Activated CD4-positive, alpha-beta T cell treated with anti-CD3 and anti-CD28 coated beads for 36 hours (primary cell): ENCODE measurements at regions not wholly inside any gene's neighbourhood (a gene's known extent, or its start where the extent isn't known, plus 50 kb on each side); places are given as distances from the start of the nearest gene placed in this dataset.

Experiments used
- ATAC-seq: fragments of 200-7000 bp; cut with Tn5 transposase; one replicate; pipeline ENCODE4 v1.10.0; 2021; ENCODE audit warnings: mild to moderate bottlenecking, moderate library complexity
- CTCF ChIA-PET: fragments of 350-600 bp; sonication (Branson Sonifier 250); formaldehyde crosslinking; loops from one replicate; lab custom pipeline; 2021; ENCODE audit warnings: antibody characterized with exemption; lab: Charles Lee
- POLR2A ChIA-PET: fragments of 350-600 bp; sonication (Branson Sonifier 250); formaldehyde crosslinking; loops from one replicate; lab custom pipeline; 2021; ENCODE audit warnings: antibody characterized with exemption, inconsistent platforms; lab: Charles Lee
- DNase-seq: peaks from one replicate; pipeline ENCODE4 v3.0.0-alpha.2; 2020
- H3K27ac Mint-ChIP-seq: one replicate; pipeline ENCODE4 v1.8.0; 2021; ENCODE audit warnings: mixed read lengths
- H3K27me3 Mint-ChIP-seq: one replicate; pipeline ENCODE4 v1.8.0; 2021; ENCODE audit warnings: mixed read lengths
- H3K36me3 Mint-ChIP-seq: one replicate; pipeline ENCODE4 v1.8.0; 2021; ENCODE audit warnings: low read depth, mixed read lengths
- H3K4me1 Mint-ChIP-seq: one replicate; pipeline ENCODE4 v1.8.0; 2021; ENCODE audit warnings: mixed read lengths
- H3K4me3 Mint-ChIP-seq: one replicate; pipeline ENCODE4 v1.8.0; 2021; ENCODE audit warnings: mild to moderate bottlenecking, moderate library complexity, mixed read lengths
- H3K9me3 Mint-ChIP-seq: one replicate; pipeline ENCODE4 v1.8.0; 2021; ENCODE audit warnings: low read depth, mixed read lengths
- intact Hi-C, 2 experiments: fragments of 100-400 bp; cut with DNase I in 1 of 2; cut with micrococcal nuclease in 1 of 2; formaldehyde crosslinking; loops; one replicate each; pipeline versions ENCODE4 v1.14.2 to v1.15.1; 2022 to 2024; cut with DNase I, micrococcal nuclease

DNA sequence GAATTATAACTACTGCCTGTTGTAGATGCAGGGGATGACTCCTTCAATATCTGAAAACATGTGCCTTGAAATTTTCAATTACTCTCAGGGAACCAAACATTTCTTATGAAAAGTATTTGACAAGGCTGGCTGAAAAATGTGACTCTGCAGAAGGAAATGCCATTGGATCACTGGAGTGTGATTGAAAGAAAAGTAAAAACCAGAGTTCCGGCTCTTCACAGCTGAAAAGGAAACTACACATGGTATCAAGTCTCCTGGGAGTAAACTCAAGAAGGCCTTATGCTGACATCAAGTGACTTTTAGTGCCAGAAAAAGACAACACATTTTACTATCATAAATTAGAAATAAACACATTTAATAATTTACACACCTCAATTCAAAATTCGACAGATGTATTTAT, 693.0 kb downstream of the LRFN5 start:
- DNase-seq: no peak
- Mint-ChIP-seq H3K27ac (no peak overlapping the region), H3K27me3 (no peaks in the 10 kb centered on the region), H3K9me3 (peaks cover 11% of the 10 kb centered on the region), H3K4me3 (no peak overlapping the region), H3K4me1 (no peaks in the 10 kb centered on the region), H3K36me3 (no peaks in the 10 kb centered on the region)
- CTCF ChIA-PET: no interaction called here
- intact Hi-C loops: no loop called here
- POLR2A ChIA-PET: no interaction called here
- no peak for ATAC-seq

DNA sequence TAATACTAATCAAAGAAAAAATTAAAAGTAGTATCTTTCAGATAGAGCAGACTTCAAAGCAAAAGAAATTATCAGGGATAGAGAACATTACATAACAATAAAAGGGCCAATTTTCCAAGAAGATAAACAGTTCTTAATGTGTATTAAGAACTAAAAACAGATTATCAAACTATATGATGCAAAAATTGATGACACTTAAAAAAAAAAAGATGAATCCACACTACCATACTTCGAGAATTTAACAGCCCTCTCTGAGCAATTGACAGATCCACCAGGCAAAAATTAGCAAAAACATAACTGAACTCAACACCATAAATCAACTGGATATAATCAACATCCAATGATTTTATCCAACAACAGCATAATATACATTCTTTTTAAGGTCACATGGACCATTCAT, 686.5 kb downstream of the LRFN5 start:
- Mint-ChIP-seq H3K36me3 (no peaks in the 10 kb centered on the region), H3K27me3 (no peaks in the 10 kb centered on the region), H3K27ac (no peak overlapping the region), H3K4me1 (no peaks in the 10 kb centered on the region), H3K9me3 (peaks cover 12% of the 10 kb centered on the region), H3K4me3 (no peak overlapping the region)
- ChIA-PET POLR2A (no interaction called here), CTCF (no interaction called here)
- DNase-seq: no peak
- intact Hi-C loops: no loop called here
- ATAC-seq: no peak

DNA sequence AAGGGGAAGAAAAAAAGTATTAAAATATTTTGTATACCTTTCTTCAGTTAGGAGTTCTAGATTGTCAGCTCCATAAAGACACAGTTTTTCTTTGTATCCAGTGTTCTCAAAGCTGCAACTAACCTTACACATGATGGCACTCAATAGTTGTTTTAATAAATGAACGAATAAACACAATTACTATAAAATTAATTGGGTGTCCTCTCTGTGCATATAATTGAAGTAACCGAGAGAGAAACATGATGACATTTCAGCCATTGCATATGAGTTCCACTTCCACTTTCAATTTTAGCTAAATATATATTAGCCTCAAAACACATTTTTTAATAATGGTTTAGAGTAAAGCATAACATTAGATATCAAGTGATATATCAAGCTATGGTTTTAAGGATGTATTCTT, 671.2 kb downstream of the LRFN5 start:
- no peak for ATAC-seq
- ChIA-PET CTCF (no interaction called here), POLR2A (no interaction called here)
- no peaks in the 10 kb centered on the region for H3K36me3 Mint-ChIP-seq
- DNase-seq: no peak
- no peaks in the 10 kb centered on the region for H3K4me1 Mint-ChIP-seq
- peaks cover 14% of the 10 kb centered on the region for H3K9me3 Mint-ChIP-seq
- no peak overlapping the region for H3K27ac Mint-ChIP-seq
- H3K27me3 Mint-ChIP-seq: no peaks in the 10 kb centered on the region
- H3K4me3 Mint-ChIP-seq: no peak overlapping the region
- intact Hi-C loops: no loop called here

DNA sequence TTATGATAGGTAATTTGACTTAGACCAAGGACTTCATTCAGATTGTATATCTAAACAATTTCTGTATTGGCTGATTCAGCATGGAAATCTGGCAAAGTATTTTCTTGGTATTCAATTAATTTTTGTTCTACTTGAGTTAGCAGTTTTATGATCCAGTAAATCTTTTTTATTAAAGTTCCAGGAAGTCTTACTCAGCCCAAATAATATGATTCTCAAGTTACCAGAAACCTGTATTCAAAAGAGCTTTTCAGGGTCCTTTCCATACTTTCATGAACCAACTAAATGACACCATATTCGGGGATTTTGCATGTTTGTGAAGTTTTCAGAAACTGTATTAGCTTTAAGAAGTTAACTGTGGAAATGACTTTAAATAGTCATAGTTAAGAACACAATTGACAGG, 662.6 kb downstream of the LRFN5 start:
- CTCF ChIA-PET: interaction anchor here (0.6 to 1.5 kb wide), 2 partner anchors 14 to 40 kb away, joined by 3 read pairs; no protein-coding TSS in a partner anchor
- POLR2A ChIA-PET: no interaction called here
- Mint-ChIP-seq H3K4me1 (no peaks in the 10 kb centered on the region), H3K27me3 (no peaks in the 10 kb centered on the region), H3K27ac (no peak overlapping the region), H3K4me3 (no peak overlapping the region), H3K36me3 (no peaks in the 10 kb centered on the region), H3K9me3 (peaks cover 19% of the 10 kb centered on the region)
- ATAC-seq (no peak), DNase-seq (no peak)
- intact Hi-C loops: no loop called here

DNA sequence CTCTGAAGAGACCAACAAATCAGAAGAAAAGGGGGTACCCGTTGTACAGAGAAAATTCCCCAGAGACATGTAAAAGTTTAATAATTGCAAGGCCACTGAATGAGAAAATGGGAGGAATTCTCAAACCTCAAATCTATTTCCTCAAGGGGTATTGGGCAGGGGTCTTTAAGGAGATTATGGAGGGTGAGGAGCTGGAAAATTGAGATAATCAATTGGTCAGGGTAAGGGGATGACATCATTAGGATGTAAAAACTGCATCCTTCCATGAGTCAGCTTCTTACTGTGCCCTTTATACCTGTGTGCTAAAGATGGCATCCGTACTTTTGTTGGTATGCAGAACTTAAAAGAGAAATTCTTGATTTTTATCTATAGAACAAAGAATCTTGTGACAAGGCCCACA, 641.5 kb downstream of the LRFN5 start:
- Mint-ChIP-seq H3K4me3 (no peak overlapping the region), H3K4me1 (no peaks in the 10 kb centered on the region), H3K36me3 (no peaks in the 10 kb centered on the region), H3K27me3 (no peaks in the 10 kb centered on the region), H3K9me3 (peaks cover 8% of the 10 kb centered on the region), H3K27ac (no peak overlapping the region)
- intact Hi-C loops: no loop called here
- ATAC-seq (no peak), DNase-seq (no peak)
- POLR2A ChIA-PET: no interaction called here
- CTCF ChIA-PET: no interaction called here

DNA sequence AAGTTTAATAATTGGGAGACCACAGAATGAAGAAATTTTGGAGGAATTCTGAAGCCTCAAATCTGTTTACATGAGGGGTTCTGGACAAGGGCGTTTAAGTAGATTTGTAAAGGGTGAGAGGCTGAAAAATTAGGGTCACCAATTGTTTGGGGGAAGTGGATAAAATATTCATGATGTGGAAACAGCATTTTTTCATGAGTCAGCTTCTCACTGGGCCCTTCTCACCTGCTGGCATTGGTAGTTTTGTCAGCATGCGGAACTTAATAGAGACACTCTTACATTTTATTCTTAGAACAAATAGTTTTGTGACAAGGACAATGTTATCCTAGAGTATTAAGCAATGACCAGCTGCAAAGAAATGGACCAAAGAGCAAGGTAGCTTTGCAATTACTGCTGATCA, 634.4 kb downstream of the LRFN5 start:
- DNase-seq: no peak
- Mint-ChIP-seq H3K27ac (no peak overlapping the region), H3K27me3 (no peaks in the 10 kb centered on the region), H3K4me1 (no peaks in the 10 kb centered on the region), H3K36me3 (no peaks in the 10 kb centered on the region), H3K4me3 (no peak overlapping the region), H3K9me3 (peaks cover 14% of the 10 kb centered on the region)
- no peak for ATAC-seq
- POLR2A ChIA-PET: no interaction called here
- intact Hi-C loops: no loop called here
- CTCF ChIA-PET: no interaction called here

DNA sequence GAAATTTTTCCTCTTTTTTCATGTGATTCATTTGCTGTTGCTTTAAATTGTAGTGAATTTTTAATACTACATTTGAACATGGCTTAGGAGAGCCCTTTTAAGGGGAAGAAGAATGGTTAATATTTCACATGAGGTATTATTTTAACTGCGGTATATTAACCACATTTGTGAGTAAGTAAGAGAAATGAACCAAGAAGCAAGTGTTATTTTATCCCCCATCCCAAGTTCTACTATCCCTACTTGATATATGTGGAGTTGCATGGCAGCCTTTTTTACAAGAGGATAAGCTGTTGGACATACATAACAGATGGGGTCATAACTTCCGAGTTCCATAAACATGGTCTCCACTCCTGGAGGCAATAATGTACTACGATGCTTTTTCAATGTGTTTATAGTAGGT, 623.3 kb downstream of the LRFN5 start:
- ChIA-PET CTCF (interaction anchor here (0.8 kb wide), 1 partner anchor 39 kb away, joined by 3 read pairs; no protein-coding TSS in a partner anchor), POLR2A (no interaction called here)
- no peak for ATAC-seq
- intact Hi-C loops: no loop called here
- H3K4me3 Mint-ChIP-seq: no peak overlapping the region
- H3K9me3 Mint-ChIP-seq: peaks cover 2% of the 10 kb centered on the region
- DNase-seq: no peak
- no peaks in the 10 kb centered on the region for H3K36me3 Mint-ChIP-seq
- no peak overlapping the region for H3K27ac Mint-ChIP-seq
- no peaks in the 10 kb centered on the region for H3K27me3 Mint-ChIP-seq
- H3K4me1 Mint-ChIP-seq: no peaks in the 10 kb centered on the region

DNA sequence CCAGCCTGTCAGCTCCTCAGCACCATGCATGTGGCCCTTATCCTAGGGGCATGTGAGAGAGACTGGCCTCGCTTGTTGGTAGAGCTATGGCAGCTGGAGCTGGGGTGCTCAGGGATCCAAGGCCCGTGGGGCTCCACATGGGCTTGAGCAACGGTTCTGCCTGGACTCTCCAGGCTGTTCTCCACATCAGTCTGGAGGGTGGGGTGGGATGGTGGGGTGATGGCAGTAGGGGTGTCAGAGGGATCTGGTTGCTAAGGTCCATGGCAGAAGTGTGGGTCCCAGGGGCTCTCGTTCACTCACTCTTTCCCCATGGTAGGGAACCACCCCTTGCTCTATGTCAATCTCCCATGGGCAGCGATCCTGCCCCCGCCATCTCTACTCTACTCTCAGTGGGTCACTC, 622.6 kb downstream of the LRFN5 start:
- ATAC-seq: no peak
- Mint-ChIP-seq H3K36me3 (no peaks in the 10 kb centered on the region), H3K4me3 (no peak overlapping the region), H3K4me1 (no peaks in the 10 kb centered on the region), H3K27ac (no peak overlapping the region), H3K9me3 (peaks cover 2% of the 10 kb centered on the region), H3K27me3 (no peaks in the 10 kb centered on the region)
- ChIA-PET CTCF (interaction anchor here (0.8 kb wide), 1 partner anchor 40 kb away, joined by 3 read pairs; no protein-coding TSS in a partner anchor), POLR2A (no interaction called here)
- intact Hi-C loops: no loop called here
- DNase-seq: no peak

DNA sequence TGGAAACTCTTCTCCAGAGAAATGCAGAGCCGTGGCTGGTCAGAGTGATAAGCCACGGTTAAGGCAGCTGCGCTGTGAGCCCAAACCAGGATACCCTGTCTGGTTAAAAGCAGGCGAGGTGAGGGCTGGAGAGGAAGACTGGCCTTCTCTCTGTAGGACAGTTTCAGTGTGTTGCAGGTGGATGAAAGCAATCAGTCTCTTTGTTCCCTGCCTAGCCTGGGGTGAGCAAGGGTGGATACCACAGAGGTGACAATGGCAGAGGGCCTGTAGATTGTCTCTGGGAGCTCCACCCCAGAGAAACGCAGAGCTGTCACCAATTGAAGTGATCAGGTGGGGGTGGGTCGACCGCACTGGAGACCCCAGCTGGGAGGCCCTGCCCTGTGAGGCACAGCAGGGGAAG, 621.9 kb downstream of the LRFN5 start:
- H3K36me3 Mint-ChIP-seq: no peaks in the 10 kb centered on the region

DNA sequence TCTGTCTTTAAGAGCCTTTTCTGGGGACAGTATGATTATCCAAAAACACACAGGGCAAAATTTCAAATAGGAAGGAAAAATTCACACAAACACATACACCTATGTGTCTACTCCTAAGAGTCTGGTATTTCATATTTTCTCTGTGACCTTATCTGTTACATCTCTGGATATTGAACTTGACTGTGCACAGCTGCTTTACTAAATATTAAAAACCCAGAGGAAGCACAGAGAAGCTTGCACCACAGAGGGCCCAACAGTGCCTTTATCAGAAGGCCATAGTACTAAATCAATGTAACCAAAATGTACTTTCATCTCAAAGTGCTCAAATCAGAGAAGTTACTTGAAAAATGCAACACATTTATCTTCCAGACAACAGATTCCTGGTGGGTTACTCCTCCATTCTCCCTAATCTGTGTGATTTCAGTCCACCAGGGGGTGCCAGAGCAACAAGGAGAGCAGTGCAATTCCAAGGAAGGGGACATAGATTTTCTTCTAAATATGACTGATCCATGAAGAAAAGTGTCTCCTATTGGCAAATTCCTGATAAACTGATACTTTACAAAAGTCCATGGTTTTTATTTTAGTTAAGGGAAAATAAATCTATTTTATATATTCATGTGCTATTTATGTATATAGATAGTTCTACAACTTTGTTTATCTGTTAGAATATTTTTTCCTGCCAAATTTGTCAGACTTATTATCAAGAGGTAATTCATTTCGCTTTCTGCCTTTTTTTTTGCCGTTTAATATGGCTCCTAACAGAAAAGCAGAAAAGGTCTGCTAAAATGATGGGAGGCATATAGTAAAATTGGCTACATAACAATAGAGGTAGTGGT, 617.6 kb downstream of the LRFN5 start:
- CTCF ChIA-PET: no interaction called here
- no peak for ATAC-seq
- POLR2A ChIA-PET: no interaction called here
- Mint-ChIP-seq H3K4me3 (no peak overlapping the region), H3K4me1 (no peaks in the 10 kb centered on the region), H3K27me3 (no peaks in the 10 kb centered on the region), H3K9me3 (peaks cover 4% of the 10 kb centered on the region), H3K27ac (no peak overlapping the region), H3K36me3 (no peaks in the 10 kb centered on the region)
- intact Hi-C loops: no loop called here
- DNase-seq: peak; percentile 50

More for the DNA sequence above, 621.9 kb downstream of the LRFN5 start:
- Mint-ChIP-seq H3K27ac (no peak overlapping the region), H3K27me3 (no peaks in the 10 kb centered on the region), H3K4me3 (no peak overlapping the region), H3K9me3 (peaks cover 2% of the 10 kb centered on the region), H3K4me1 (no peaks in the 10 kb centered on the region)
- no peak for DNase-seq
- ChIA-PET POLR2A (no interaction called here), CTCF (no interaction called here)
- ATAC-seq: no peak
- intact Hi-C loops: no loop called here

DNA sequence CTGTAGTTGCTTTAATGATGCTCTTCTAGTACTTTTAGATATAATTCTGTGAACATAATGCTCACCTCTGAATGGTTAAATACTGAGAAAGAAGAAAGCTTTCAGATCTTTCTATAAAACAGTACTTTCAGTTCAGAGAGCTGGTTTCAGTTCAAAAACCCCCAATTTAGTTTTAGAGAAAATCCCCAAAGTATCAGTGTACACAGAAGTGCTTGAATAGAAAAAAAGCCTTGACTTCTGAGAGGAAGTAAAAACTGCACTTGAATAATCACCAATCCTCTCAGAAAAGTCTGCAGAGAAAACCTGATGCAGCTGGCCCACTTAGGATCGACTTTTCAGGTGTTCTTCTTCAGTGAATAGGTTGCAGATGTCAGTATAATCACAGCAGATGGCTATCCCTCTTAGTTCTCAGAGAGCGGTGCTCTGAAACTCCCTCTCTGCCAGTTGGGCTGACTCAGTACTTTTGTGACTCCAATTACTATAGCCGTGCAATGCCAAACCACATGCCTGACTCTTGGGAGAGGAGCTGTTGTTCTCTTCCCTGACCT, 616.3 kb downstream of the LRFN5 start:
- H3K27ac Mint-ChIP-seq: no peak overlapping the region
- H3K36me3 Mint-ChIP-seq: no peaks in the 10 kb centered on the region
- intact Hi-C loops: no loop called here
- CTCF ChIA-PET: no interaction called here
- peaks cover 4% of the 10 kb centered on the region for H3K9me3 Mint-ChIP-seq
- ATAC-seq: no peak
- POLR2A ChIA-PET: no interaction called here
- H3K4me1 Mint-ChIP-seq: no peaks in the 10 kb centered on the region
- DNase-seq: no peak
- no peaks in the 10 kb centered on the region for H3K27me3 Mint-ChIP-seq
- no peak overlapping the region for H3K4me3 Mint-ChIP-seq

DNA sequence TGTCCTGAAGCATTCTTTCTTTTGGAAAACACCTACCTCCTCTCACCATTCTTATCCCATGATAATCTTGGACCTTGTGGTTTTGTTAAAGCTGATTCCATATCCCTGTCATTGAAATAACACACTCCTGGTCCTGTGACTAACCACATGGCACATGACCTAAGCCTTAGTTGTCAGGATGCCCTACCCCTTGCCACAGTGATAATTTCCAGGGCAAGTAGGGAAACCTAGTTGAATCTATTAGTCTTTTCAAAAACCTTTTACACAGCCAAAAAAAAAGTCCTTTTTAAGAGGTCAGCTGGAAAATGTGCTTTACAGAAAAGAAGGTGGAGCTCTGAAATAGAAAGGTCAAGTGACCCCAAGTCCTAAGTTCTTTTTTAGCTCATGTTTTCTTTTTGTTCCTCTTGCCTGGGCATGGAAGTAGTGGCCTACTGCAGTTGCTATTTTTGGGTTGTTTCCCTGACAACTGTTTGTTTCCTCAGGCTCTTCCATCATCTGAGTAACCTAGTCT, 608.4 kb downstream of the LRFN5 start:
- ATAC-seq (no peak), DNase-seq (no peak)
- H3K4me3 Mint-ChIP-seq: no peak overlapping the region
- ChIA-PET POLR2A (no interaction called here), CTCF (no interaction called here)
- H3K27ac Mint-ChIP-seq: no peak overlapping the region
- intact Hi-C loops: no loop called here
- H3K9me3 Mint-ChIP-seq: peaks cover under 1% of the 10 kb centered on the region
- H3K36me3 Mint-ChIP-seq: no peaks in the 10 kb centered on the region
- H3K4me1 Mint-ChIP-seq: no peaks in the 10 kb centered on the region
- H3K27me3 Mint-ChIP-seq: no peaks in the 10 kb centered on the region
